HS-5 (cell line): ENCODE measurements at regions not wholly inside any gene's neighbourhood (a gene's known extent, or its start where the extent isn't known, plus 50 kb on each side); places are given as distances from the start of the nearest gene placed in this dataset.

Experiments
- DNase-seq: peaks from one replicate; pipeline ENCODE4 v3.0.0-alpha.2; 2012; ENCODE audit warnings: low read depth

- DNase-seq: no peak
Observed at GRCh38 chrY:15162211-15162610, 637.9 kb downstream of the NLGN4Y start.

- DNase-seq: no peak
Observed at GRCh38 chrY:15179890-15180289, 655.6 kb downstream of the NLGN4Y start.

GRCh38 chrY:15229056-15229455 is 704.7 kb downstream of the NLGN4Y start:
- DNase-seq: no peak

GRCh38 chrY:15239596-15240132 is 715.3 kb downstream of the NLGN4Y start:
- no peak for DNase-seq

GRCh38 chrY:15259286-15259685 is 735.0 kb downstream of the NLGN4Y start:
- no peak for DNase-seq

GRCh38 chrY:15286572-15286971 is 762.2 kb downstream of the NLGN4Y start:
- DNase-seq: no peak

- peak; percentile 4 for DNase-seq
Observed at GRCh38 chrY:15289821-15290220, 765.5 kb downstream of the NLGN4Y start.

GRCh38 chrY:15292881-15293280 is 768.6 kb downstream of the NLGN4Y start:
- no peak for DNase-seq

- no peak for DNase-seq
Observed at GRCh38 chrY:15301879-15302278, 777.5 kb downstream of the NLGN4Y start.

- DNase-seq: no peak
Observed at GRCh38 chrY:15312166-15312565, 787.8 kb downstream of the NLGN4Y start.

- DNase-seq: no peak
Observed at GRCh38 chrY:15324189-15324588, 799.9 kb downstream of the NLGN4Y start.

GRCh38 chrY:15325201-15325600 is 800.9 kb downstream of the NLGN4Y start:
- DNase-seq: peak; percentile 67

GRCh38 chrY:15326673-15327072 is 802.3 kb downstream of the NLGN4Y start:
- DNase-seq: no peak

- no peak for DNase-seq
Observed at GRCh38 chrY:15328848-15329247, 804.5 kb downstream of the NLGN4Y start.

- DNase-seq: no peak
Observed at GRCh38 chrY:15343522-15343921, 819.2 kb downstream of the NLGN4Y start.

GRCh38 chrY:15345471-15346155 is 821.3 kb downstream of the NLGN4Y start:
- no peak for DNase-seq

GRCh38 chrY:15349351-15349750 is 825.0 kb downstream of the NLGN4Y start:
- DNase-seq: no peak

GRCh38 chrY:15355321-15355720 is 831.0 kb downstream of the NLGN4Y start:
- no peak for DNase-seq

- DNase-seq: no peak
Observed at GRCh38 chrY:15360471-15360870, 836.1 kb downstream of the NLGN4Y start.

GRCh38 chrY:15364996-15365395 is 840.7 kb downstream of the NLGN4Y start:
- DNase-seq: no peak

GRCh38 chrY:15368786-15369185 is 844.5 kb downstream of the NLGN4Y start:
- DNase-seq: no peak

- no peak for DNase-seq
Observed at GRCh38 chrY:15385178-15385577, 860.8 kb downstream of the NLGN4Y start.

- no peak for DNase-seq
Observed at GRCh38 chrY:15397556-15398280, 873.4 kb downstream of the NLGN4Y start.
